Activated CD4-positive, alpha-beta memory T cell treated with anti-CD3 and anti-CD28 coated beads, Interleukin-2, amount 10 ng/mL, durations not matched to agents 7 days and 5 days (primary cell): ENCODE measurements at regions not wholly inside any gene's neighbourhood (a gene's known extent, or its start where the extent isn't known, plus 50 kb on each side); places are given as distances from the start of the nearest gene placed in this dataset.

Experiments
- CTCF ChIA-PET: fragments of 350-600 bp; sonication (Branson Sonifier 250); formaldehyde crosslinking; loops from one replicate; lab custom pipeline; 2021; ENCODE audit warnings: antibody characterized with exemption, inconsistent platforms; lab: Charles Lee
- POLR2A ChIA-PET: fragments of 350-600 bp; sonication (Branson Sonifier 250); formaldehyde crosslinking; loops from one replicate; lab custom pipeline; 2021; ENCODE audit warnings: antibody characterized with exemption; lab: Charles Lee
- DNase-seq: peaks from one replicate; pipeline ENCODE4 v3.0.0-alpha.2; 2020
- H3K27ac Mint-ChIP-seq: one replicate; pipeline ENCODE4 v1.8.0; 2021; ENCODE audit warnings: mild to moderate bottlenecking, mixed read lengths
- H3K27me3 Mint-ChIP-seq: one replicate; pipeline ENCODE4 v1.8.0; 2021; ENCODE audit warnings: mixed read lengths
- H3K36me3 Mint-ChIP-seq: one replicate; pipeline ENCODE4 v1.8.0; 2021; ENCODE audit warnings: low read depth, mixed read lengths
- H3K4me1 Mint-ChIP-seq: one replicate; pipeline ENCODE4 v1.8.0; 2021; ENCODE audit warnings: mixed read lengths
- H3K4me3 Mint-ChIP-seq: one replicate; pipeline ENCODE4 v1.8.0; 2021; ENCODE audit warnings: mild to moderate bottlenecking, mixed read lengths
- H3K9me3 Mint-ChIP-seq: one replicate; pipeline ENCODE4 v1.8.0; 2021; ENCODE audit warnings: mixed read lengths

DNA sequence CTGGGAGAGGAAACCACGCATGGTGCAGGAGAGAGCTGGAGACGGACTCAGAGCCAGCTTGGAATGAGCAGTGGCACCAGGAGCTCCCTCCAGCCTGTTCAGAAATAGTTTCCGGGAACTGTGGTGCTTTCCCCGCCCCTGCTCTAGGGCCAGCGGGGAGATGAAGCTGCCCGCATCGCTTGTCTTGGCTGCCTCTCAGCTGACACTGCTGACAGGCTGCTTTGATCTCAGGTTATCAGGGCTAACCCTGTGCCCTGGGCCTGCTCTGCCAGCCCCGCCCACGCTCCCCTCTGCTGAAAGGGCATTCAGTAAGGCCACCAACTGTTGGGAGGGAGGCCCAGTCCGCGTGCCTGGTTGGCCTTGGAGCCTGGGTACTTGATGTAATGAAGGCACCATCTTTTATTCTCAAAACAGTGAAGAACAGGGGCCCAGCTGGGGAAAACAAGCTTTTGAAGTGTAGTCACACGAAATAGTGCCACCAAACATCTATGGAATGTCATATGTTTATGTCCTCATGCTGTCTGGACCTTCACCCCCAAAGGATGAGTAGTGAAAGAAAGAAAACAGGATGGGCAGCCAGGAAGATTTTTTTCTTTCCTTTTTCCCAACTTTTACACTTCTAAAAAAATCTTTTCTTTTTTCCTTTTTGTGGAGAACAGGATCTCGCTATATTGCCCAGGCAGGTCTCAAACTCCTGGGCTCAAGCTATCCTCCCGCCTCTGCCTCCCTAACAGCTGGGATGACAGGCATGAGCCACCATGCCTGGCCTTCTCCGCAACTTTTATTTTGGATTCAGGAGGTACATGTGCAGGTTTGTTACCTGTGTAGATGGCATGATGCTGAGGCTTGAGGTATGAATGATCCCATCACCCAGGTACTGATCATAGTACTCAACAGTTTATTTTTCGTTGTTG, 115.9 kb upstream of the TBX3 start:
- Mint-ChIP-seq H3K27ac (no peak overlapping the region), H3K27me3 (no peaks in the 10 kb centered on the region), H3K4me3 (no peak overlapping the region), H3K36me3 (no peaks in the 10 kb centered on the region), H3K9me3 (peaks cover 13% of the 10 kb centered on the region), H3K4me1 (no peaks in the 10 kb centered on the region)
- ChIA-PET CTCF (interaction anchor here (0.7 kb wide), 1 partner anchor 1277 kb away, joined by 4 read pairs; no protein-coding TSS in a partner anchor), POLR2A (no interaction called here)
- DNase-seq, result no peak

DNA sequence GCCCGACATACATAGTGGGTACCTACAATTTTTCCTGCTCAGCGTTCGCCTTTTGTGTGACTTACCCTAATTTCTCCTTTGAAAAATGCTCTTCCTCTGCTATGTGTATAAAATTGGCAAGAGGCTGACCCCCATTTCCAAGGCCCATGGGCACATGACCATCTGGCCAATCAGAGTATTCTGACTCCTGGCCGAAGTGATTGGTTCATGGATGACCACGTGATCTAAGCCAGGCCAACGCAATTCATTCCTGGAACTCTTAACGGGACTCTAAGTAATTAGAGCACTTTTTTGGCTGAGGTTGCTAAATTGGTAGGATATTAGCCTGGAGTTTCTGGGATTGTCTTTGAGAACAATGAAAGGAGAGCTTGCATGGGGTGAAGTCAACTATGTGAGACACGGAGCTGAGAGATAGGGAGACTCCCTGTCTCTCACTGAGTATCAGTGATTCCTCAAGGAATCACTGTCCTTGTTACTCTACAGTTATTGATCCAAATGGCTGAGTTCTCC, 110.1 kb upstream of the TBX3 start:
- Mint-ChIP-seq H3K4me3 (no peak overlapping the region), H3K4me1 (no peaks in the 10 kb centered on the region), H3K36me3 (no peaks in the 10 kb centered on the region), H3K27ac (no peak overlapping the region), H3K27me3 (no peaks in the 10 kb centered on the region), H3K9me3 (peaks cover 8% of the 10 kb centered on the region)
- DNase-seq, result no peak
- ChIA-PET CTCF (no interaction called here), POLR2A (no interaction called here)

DNA sequence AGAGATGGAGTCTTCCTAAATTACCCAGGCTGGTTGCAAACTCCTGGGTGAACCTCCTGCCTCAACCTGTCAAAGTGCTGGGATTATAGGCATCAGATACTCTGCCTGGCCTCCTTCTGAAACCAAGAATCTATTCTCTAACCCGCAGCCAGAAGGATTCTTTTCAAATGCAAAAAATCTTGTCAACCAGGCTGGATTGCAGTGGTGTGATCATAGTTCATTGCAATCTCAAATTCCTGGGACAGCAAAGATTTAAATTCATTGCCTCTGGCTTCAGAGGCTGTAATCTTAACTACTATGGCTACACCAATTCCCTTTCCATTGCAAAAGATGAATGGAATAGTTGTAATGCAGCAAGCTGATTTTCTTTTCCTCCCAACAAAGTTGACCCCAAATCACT, 106.3 kb upstream of the TBX3 start:
- H3K27me3 Mint-ChIP-seq, result no peaks in the 10 kb centered on the region
- H3K36me3 Mint-ChIP-seq, result no peaks in the 10 kb centered on the region
- POLR2A ChIA-PET, result no interaction called here
- peaks cover 5% of the 10 kb centered on the region for H3K9me3 Mint-ChIP-seq
- H3K4me1 Mint-ChIP-seq, result no peaks in the 10 kb centered on the region
- no peak for DNase-seq
- H3K27ac Mint-ChIP-seq, result no peak overlapping the region
- H3K4me3 Mint-ChIP-seq, result no peak overlapping the region
- CTCF ChIA-PET, result no interaction called here

DNA sequence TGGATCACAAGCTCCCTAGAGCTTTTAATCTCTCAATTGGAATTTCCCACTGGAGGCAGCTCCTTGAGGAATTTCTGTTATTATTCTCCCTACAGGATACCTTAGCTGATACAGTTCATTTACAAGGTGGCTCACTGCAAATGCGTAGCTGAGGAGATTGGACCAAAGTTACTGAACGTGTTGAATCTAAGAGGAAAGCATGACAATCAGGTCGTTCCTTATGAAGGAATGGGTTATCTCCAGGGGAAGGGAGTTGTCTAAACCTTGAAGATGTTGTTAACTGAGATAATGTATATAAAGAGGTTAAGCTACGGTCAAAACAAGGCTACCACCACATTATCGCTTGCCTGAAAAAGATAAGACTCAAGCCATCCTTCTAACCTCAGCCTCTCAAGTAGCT, 105.8 kb upstream of the TBX3 start:
- Mint-ChIP-seq H3K4me1 (no peaks in the 10 kb centered on the region), H3K27me3 (no peaks in the 10 kb centered on the region), H3K27ac (no peak overlapping the region), H3K36me3 (no peaks in the 10 kb centered on the region), H3K4me3 (no peak overlapping the region), H3K9me3 (peaks cover 5% of the 10 kb centered on the region)
- DNase-seq, result no peak
- ChIA-PET POLR2A (no interaction called here), CTCF (no interaction called here)

DNA sequence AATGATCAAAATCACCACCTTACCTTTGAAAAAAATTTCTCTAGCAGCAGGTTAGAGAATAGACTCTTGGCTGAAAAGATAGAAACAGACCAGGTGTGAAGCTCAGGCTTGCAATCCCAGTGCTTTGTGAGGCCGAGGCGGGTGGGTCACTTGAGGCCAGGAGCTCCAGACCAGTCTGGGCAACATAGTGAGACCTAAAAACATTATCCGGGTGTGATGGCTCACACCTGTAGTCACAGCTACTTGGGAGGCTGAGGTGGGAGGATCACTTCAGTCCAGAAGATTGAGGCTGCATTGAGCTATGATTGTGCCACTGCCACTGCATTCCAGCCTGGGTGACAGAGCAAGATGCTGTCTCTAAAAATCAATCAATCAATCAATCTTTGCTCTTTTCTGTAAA, 105.3 kb upstream of the TBX3 start:
- ChIA-PET CTCF (no interaction called here), POLR2A (no interaction called here)
- DNase-seq, result no peak
- no peaks in the 10 kb centered on the region for H3K4me1 Mint-ChIP-seq
- peaks cover 5% of the 10 kb centered on the region for H3K9me3 Mint-ChIP-seq
- no peak overlapping the region for H3K27ac Mint-ChIP-seq
- H3K4me3 Mint-ChIP-seq, result no peak overlapping the region
- no peaks in the 10 kb centered on the region for H3K27me3 Mint-ChIP-seq
- no peaks in the 10 kb centered on the region for H3K36me3 Mint-ChIP-seq

DNA sequence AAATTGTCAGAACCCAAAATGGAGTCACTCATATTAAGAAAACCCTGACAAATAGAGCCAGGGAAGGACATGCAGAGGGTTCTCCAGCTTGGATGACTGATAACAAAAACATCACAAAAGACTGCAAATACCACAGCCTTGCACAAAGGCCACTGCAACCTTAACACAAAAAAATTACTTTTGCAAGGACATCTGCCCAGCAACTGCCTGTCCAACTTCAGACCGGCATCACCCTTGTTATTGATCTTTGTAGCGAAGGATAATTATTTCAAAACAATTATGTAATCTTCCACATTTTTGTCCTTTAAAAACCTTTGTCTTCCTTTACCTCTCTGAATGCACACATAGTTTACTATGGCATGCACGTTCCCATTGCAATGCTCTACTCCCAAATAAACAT, 100.6 kb upstream of the TBX3 start:
- Mint-ChIP-seq H3K27me3 (no peaks in the 10 kb centered on the region), H3K4me3 (no peak overlapping the region), H3K9me3 (peaks cover 3% of the 10 kb centered on the region), H3K36me3 (no peaks in the 10 kb centered on the region), H3K27ac (no peak overlapping the region), H3K4me1 (no peaks in the 10 kb centered on the region)
- CTCF ChIA-PET, result no interaction called here
- DNase-seq, result no peak
- POLR2A ChIA-PET, result no interaction called here

DNA sequence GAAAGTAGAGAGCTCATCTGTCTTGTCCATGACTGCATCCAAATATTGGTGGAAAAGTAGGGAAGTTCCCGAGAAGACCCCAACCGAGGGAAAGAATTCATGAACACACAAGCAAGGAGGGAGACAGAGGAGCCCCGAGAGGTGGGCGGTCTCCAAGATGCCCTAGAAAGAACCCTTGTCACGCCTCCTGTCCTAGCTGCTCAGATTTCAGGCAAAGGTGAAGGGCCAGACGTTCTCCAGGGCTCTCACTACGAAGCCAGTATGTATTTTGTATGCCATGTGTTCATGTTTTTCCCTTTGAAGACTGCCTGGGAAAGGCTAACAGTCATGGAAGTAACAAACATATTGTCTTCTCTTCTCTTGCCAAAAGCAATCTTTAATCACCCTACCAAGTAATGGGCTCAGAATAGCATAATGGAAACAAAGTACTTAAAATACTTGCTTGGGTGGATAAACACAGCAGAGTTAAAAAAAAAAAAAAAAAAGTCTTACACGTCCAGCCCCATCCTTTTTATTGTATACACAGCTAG, 99.2 kb upstream of the TBX3 start:
- Mint-ChIP-seq H3K9me3 (peaks cover 3% of the 10 kb centered on the region), H3K36me3 (no peaks in the 10 kb centered on the region), H3K27ac (no peak overlapping the region), H3K27me3 (no peaks in the 10 kb centered on the region), H3K4me1 (no peaks in the 10 kb centered on the region), H3K4me3 (no peak overlapping the region)
- ChIA-PET CTCF (no interaction called here), POLR2A (no interaction called here)
- DNase-seq, result no peak

DNA sequence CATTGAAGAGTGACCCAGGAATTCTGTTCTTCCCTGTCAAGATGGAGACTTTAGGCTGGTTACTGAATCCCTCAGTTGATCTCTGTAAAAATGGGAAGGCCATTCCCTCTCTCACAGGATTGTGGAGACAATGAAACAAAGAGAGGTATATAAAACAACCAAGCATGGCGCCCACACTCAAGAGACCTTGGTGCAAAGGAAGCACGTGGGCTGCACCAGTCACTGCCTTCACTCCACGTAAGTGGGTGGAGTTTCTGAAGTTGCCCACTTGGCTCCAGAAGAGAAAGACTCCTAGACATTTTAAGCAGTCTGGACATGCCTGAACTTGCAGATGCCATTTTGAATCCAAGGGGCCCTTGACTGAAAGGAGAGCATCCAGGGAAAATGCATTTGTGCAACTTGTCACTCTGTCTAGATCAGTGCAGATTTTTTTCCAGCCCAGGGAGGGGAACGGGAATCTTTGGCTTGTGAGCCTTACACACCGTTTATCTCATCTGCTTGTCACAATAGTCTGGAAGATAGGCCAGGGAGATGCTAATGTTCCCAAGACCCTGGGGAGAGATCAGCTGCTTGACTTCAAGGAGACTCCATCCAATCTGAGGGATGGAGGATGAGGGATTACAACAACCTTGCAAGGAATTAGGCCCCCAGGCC, 96.9 kb upstream of the TBX3 start:
- Mint-ChIP-seq H3K36me3 (no peaks in the 10 kb centered on the region), H3K4me3 (no peak overlapping the region), H3K27ac (no peak overlapping the region), H3K9me3 (peaks cover 8% of the 10 kb centered on the region), H3K4me1 (no peaks in the 10 kb centered on the region), H3K27me3 (no peaks in the 10 kb centered on the region)
- CTCF ChIA-PET, result no interaction called here
- DNase-seq, result no peak
- POLR2A ChIA-PET, result no interaction called here

DNA sequence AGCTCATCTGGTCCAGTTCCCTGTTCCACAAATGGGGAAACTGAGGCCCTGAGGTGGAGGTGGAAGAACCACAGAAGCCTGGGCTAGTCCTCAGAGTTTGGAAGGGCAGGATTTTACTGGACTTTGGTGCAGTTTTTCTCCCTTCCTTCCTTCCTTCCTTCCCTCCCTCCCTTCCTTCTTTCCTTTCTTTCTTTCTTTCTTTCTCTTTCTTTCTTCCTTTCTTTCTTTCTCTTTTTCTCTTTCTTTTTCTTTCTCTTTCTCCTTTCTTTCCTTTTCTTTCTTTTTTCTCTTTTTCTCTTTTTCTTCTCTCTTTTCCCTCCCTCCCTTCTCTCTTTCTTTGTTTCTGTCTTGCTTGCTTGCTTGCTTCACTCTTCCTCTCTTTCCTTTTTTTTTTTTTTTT, 95.7 kb upstream of the TBX3 start:
- DNase-seq, result no peak
- Mint-ChIP-seq H3K9me3 (peaks cover 10% of the 10 kb centered on the region), H3K27ac (no peak overlapping the region), H3K27me3 (no peaks in the 10 kb centered on the region), H3K4me1 (no peaks in the 10 kb centered on the region), H3K36me3 (no peaks in the 10 kb centered on the region), H3K4me3 (no peak overlapping the region)
- POLR2A ChIA-PET, result no interaction called here
- CTCF ChIA-PET, result no interaction called here

DNA sequence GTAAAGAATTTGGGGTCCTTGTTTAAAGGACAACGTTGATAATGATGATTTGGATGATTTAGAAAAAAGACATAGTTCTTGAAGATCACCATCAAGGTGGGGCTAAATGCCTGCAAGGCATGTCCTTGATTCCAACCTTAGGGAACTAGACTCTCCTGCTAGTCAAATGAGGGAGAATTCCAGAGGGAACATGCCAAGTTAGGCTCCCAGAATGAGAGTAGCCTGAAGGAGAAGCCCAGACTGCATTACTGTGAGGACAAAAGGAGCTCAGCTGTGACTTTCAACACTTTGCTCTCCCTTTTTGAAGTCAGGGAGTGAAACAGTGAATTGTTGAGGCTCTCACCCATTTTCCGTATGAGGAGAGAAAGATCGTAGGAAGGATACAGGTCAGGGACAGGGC, 95.2 kb upstream of the TBX3 start:
- CTCF ChIA-PET, result no interaction called here
- POLR2A ChIA-PET, result no interaction called here

DNA sequence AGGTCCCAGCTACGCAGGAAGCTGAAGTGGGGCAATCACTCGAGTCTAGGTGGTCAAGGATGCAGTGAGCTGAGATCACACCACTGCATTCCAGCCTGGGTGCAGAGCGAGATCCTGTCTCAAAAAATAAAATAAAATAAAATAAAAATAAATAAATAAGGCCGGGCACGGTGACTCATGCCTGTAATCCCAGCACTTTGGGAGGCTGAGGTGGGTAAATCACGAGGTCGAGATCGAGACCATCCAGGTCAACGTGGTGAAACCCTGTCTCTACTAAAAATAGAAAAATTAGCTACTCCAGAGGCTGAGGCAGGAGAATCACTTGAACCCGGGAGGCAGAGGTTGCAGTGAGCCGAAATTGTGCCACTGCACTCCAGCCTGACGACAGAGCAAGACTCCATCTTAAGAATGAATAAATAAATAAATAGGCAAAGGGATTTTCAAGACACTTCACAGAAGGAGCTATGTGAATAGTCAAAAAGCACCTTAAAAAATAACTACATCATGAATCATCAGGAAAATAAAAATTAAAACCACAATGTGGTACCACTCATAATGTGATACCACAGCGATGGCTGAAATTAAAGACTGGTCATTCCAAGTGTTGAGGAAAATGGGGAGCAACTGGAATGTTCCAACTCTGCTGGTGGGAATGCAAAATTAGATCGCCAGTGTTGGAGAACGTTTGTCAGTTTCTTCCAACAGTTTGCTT, 92.9 kb upstream of the TBX3 start:
- Mint-ChIP-seq H3K9me3 (peaks cover 11% of the 10 kb centered on the region), H3K27ac (no peak overlapping the region), H3K27me3 (no peaks in the 10 kb centered on the region), H3K36me3 (no peaks in the 10 kb centered on the region), H3K4me1 (no peaks in the 10 kb centered on the region), H3K4me3 (no peak overlapping the region)
- DNase-seq, result no peak
- ChIA-PET CTCF (no interaction called here), POLR2A (no interaction called here)

More for the DNA sequence above, 95.2 kb upstream of the TBX3 start:
- H3K36me3 Mint-ChIP-seq, result no peaks in the 10 kb centered on the region
- H3K9me3 Mint-ChIP-seq, result peaks cover 11% of the 10 kb centered on the region
- DNase-seq, result no peak
- H3K27ac Mint-ChIP-seq, result no peak overlapping the region
- no peak overlapping the region for H3K4me3 Mint-ChIP-seq
- H3K4me1 Mint-ChIP-seq, result no peaks in the 10 kb centered on the region
- no peaks in the 10 kb centered on the region for H3K27me3 Mint-ChIP-seq

DNA sequence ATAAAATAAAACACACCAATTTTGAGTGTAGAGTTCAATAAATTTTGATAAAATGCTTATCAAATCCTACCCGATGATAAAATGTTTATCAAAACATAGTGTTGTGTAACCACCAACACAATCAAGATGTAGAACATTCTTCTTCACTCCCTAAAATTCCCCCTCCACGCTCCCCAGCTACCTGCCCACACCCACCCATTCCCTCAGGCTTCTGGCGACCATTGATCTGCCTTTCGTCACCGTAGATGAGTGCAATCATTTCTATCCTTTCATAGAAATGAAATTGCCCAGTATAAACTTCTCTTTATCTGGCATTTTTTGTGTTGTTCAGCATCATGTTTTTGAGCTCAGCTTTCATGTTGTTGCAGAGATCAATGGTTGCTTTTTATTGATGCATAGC, 90.7 kb upstream of the TBX3 start:
- no peak overlapping the region for H3K27ac Mint-ChIP-seq
- POLR2A ChIA-PET, result no interaction called here
- H3K4me1 Mint-ChIP-seq, result no peaks in the 10 kb centered on the region
- peaks cover 14% of the 10 kb centered on the region for H3K9me3 Mint-ChIP-seq
- no peak for DNase-seq
- CTCF ChIA-PET, result no interaction called here
- H3K4me3 Mint-ChIP-seq, result no peak overlapping the region
- no peaks in the 10 kb centered on the region for H3K36me3 Mint-ChIP-seq
- H3K27me3 Mint-ChIP-seq, result no peaks in the 10 kb centered on the region

DNA sequence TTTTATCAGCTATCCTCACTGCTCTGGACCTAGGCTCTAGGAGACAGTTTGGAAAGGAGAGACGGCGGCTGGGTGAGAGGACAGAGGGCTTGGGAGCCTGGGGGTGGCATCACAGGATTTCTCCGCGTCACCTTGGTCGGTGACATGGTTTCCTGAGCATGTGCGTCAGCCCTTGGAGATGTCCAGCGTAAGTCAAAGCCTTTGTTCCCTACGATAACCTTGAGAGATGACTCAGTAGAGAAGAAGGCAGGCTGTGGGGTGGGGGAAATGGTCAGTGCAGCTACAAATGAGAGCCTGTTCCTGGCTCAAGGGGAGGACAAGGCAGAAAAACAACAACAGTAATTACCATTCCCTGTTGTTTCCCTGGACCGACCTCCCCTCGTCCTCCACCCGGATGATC, 90.2 kb upstream of the TBX3 start:
- no peaks in the 10 kb centered on the region for H3K27me3 Mint-ChIP-seq
- CTCF ChIA-PET, result no interaction called here
- H3K4me1 Mint-ChIP-seq, result no peaks in the 10 kb centered on the region
- no peak for DNase-seq
- H3K27ac Mint-ChIP-seq, result no peak overlapping the region
- H3K4me3 Mint-ChIP-seq, result no peak overlapping the region
- no peaks in the 10 kb centered on the region for H3K36me3 Mint-ChIP-seq
- POLR2A ChIA-PET, result no interaction called here
- H3K9me3 Mint-ChIP-seq, result peaks cover 14% of the 10 kb centered on the region
